Activated T-helper 1 cell treated with anti-CD3 and anti-CD28 coated beads, Interleukin-12 subunit alpha, Interleukin-12 subunit beta, Interleukin-2, Interleukin-4 antibody, amounts not matched to agents 30 ng/mL and 10 ng/mL and 1 ng/mL, durations not matched to agents 14 hours and 24 hours and 36 hours (primary cell): ENCODE measurements at regions not wholly inside any gene's neighbourhood (a gene's known extent, or its start where the extent isn't known, plus 50 kb on each side); places are given as distances from the start of the nearest gene placed in this dataset.

Experiments
- DNase-seq: peaks from one replicate; pipeline ENCODE4 v3.0.0; 2021; ENCODE audit warnings: low spot score
- H3K27ac Mint-ChIP-seq: one replicate; pipeline ENCODE4 v1.8.0; 2021; ENCODE audit warnings: mild to moderate bottlenecking, mixed read lengths
- H3K27me3 Mint-ChIP-seq: one replicate; pipeline ENCODE4 v1.8.0; 2022; ENCODE audit warnings: mild to moderate bottlenecking, moderate library complexity, mixed read lengths; ENCODE audit not compliant: insufficient read depth
- H3K36me3 Mint-ChIP-seq: one replicate; pipeline ENCODE4 v1.8.0; 2021; ENCODE audit warnings: low read depth, mixed read lengths
- H3K4me1 Mint-ChIP-seq: one replicate; pipeline ENCODE4 v1.8.0; 2021; ENCODE audit warnings: low read depth, mixed read lengths
- H3K4me3 Mint-ChIP-seq: one replicate; pipeline ENCODE4 v1.8.0; 2021; ENCODE audit warnings: mild to moderate bottlenecking, moderate library complexity, mixed read lengths
- H3K9me3 Mint-ChIP-seq: one replicate; pipeline ENCODE4 v1.8.0; 2021; ENCODE audit warnings: mixed read lengths
- intact Hi-C: fragments of 100-400 bp; cut with micrococcal nuclease; formaldehyde crosslinking; loops from one replicate; pipeline ENCODE4 v1.15.1; 2024

- intact Hi-C loops: no loop called here
- Mint-ChIP-seq H3K9me3 (peaks cover 4% of the 10 kb centered on the region), H3K36me3 (no peaks in the 10 kb centered on the region)
Observed at GRCh38 chr4:181608181-181608580, 635.0 kb upstream of the TENM3 start.

GRCh38 chr4:181611033-181611711 is 632.0 kb upstream of the TENM3 start:
- Mint-ChIP-seq H3K4me3 (no peak overlapping the region), H3K9me3 (no peaks in the 10 kb centered on the region), H3K36me3 (no peaks in the 10 kb centered on the region), H3K4me1 (no peaks in the 10 kb centered on the region), H3K27me3 (no peaks in the 10 kb centered on the region), H3K27ac (no peak overlapping the region)
- no peak for DNase-seq
- intact Hi-C loops: no loop called here

More at GRCh38 chr4:181608181-181608580, 635.0 kb upstream of the TENM3 start:
- Mint-ChIP-seq H3K4me3 (no peak overlapping the region), H3K27ac (no peak overlapping the region), H3K4me1 (no peaks in the 10 kb centered on the region), H3K27me3 (no peaks in the 10 kb centered on the region)
- no peak for DNase-seq

- intact Hi-C loops: no loop called here
- DNase-seq: no peak
- H3K4me1 Mint-ChIP-seq: no peaks in the 10 kb centered on the region
- H3K4me3 Mint-ChIP-seq: no peak overlapping the region
- no peaks in the 10 kb centered on the region for H3K36me3 Mint-ChIP-seq
- no peaks in the 10 kb centered on the region for H3K9me3 Mint-ChIP-seq
- no peaks in the 10 kb centered on the region for H3K27me3 Mint-ChIP-seq
- H3K27ac Mint-ChIP-seq: no peak overlapping the region
Observed at GRCh38 chr4:181611946-181612600, 631.1 kb upstream of the TENM3 start.

- intact Hi-C loops: no loop called here
- H3K27ac Mint-ChIP-seq: no peak overlapping the region
- no peaks in the 10 kb centered on the region for H3K4me1 Mint-ChIP-seq
- no peaks in the 10 kb centered on the region for H3K27me3 Mint-ChIP-seq
- DNase-seq: no peak
- H3K4me3 Mint-ChIP-seq: no peak overlapping the region
- H3K36me3 Mint-ChIP-seq: no peaks in the 10 kb centered on the region
- H3K9me3 Mint-ChIP-seq: no peaks in the 10 kb centered on the region
Observed at GRCh38 chr4:181613200-181613599, 630.0 kb upstream of the TENM3 start.

DNA sequence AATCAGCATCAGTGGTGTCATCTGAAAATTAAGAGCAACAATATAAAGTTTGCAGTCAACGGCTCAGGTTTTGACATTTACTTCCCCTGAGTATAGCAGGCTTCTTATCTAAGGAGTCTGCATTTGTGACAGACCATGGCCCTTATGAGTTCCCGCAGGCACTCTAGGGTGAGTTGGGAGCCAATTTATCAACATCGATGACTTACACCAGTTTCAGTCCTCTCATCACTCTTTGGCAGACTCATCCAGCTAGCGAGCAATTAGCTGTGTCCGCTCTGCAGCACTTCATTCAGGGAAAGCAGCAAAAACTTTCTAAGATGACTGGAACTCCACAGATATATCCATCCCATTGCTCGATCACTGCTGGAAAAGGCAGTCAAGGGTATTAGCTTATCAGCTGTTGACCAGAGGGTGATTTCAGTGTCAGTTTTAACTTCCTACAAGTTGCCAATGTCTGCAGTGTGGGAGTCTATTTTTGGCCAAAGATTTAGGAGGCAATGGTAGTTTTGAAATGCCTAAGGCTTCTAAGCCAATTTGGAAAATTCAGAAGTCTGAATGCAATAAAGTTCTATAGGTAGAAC is 625.1 kb upstream of the TENM3 start:
- Mint-ChIP-seq H3K4me1 (no peaks in the 10 kb centered on the region), H3K27ac (no peak overlapping the region), H3K36me3 (no peaks in the 10 kb centered on the region)

DNA sequence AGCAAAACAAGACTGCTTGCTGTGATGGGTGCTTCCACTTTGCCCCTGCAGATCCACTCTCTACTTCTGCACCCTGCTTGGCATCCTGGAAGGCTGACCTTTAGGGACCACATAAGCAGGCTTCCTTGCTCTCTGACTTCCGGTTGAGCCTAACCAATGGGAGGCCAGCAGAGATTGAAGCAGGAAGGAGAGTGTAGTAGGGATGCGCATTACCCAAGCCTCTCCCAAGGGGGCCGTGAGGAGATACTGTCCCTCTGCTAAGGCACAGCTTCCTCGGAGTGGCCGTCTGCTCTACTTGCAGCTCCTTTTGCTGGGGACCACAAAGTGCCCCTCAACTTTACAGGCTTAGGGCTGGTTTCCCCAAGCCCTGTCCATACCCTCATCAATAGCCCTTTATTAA is 624.3 kb upstream of the TENM3 start:
- Mint-ChIP-seq H3K27ac (no peak overlapping the region), H3K9me3 (no peaks in the 10 kb centered on the region), H3K4me3 (no peak overlapping the region), H3K4me1 (no peaks in the 10 kb centered on the region), H3K27me3 (no peaks in the 10 kb centered on the region), H3K36me3 (no peaks in the 10 kb centered on the region)
- no peak for DNase-seq
- intact Hi-C loops: no loop called here

More for the DNA sequence above, 625.1 kb upstream of the TENM3 start:
- Mint-ChIP-seq H3K9me3 (no peaks in the 10 kb centered on the region), H3K27me3 (no peaks in the 10 kb centered on the region), H3K4me3 (no peak overlapping the region)
- intact Hi-C loops: no loop called here
- no peak for DNase-seq

DNA sequence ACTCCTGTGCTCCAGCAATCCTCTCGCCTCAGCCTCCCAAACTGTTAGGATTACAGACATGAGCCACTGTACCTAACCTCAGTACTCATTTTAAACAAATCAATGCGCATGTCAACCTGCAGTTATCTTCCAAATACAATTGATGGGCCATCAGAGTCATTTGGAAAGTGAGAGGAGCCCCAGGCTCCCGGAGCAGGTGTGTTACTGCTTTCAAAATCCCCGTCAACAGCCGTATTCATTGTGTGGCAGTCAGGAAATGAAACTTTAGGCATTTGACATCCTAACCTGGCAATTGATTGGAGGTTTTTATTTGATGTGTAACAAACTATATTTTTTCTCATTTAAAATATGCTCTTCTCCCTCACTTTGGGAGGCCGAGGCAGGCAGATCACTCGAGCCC is 623.6 kb upstream of the TENM3 start:
- no peak overlapping the region for H3K4me3 Mint-ChIP-seq
- intact Hi-C loops: no loop called here
- no peak overlapping the region for H3K27ac Mint-ChIP-seq
- no peaks in the 10 kb centered on the region for H3K36me3 Mint-ChIP-seq
- H3K27me3 Mint-ChIP-seq: no peaks in the 10 kb centered on the region
- DNase-seq: no peak
- no peaks in the 10 kb centered on the region for H3K4me1 Mint-ChIP-seq
- H3K9me3 Mint-ChIP-seq: no peaks in the 10 kb centered on the region

GRCh38 chr4:181637186-181638105 is 605.8 kb upstream of the TENM3 start:
- intact Hi-C loops: no loop called here
- no peak for DNase-seq
- no peak overlapping the region for H3K27ac Mint-ChIP-seq
- no peaks in the 10 kb centered on the region for H3K27me3 Mint-ChIP-seq
- no peaks in the 10 kb centered on the region for H3K36me3 Mint-ChIP-seq
- H3K4me1 Mint-ChIP-seq: no peaks in the 10 kb centered on the region
- no peaks in the 10 kb centered on the region for H3K9me3 Mint-ChIP-seq
- H3K4me3 Mint-ChIP-seq: no peak overlapping the region

- peaks cover 5% of the 10 kb centered on the region for H3K9me3 Mint-ChIP-seq
- intact Hi-C loops: no loop called here
- H3K27me3 Mint-ChIP-seq: no peaks in the 10 kb centered on the region
- no peak overlapping the region for H3K27ac Mint-ChIP-seq
- H3K36me3 Mint-ChIP-seq: no peaks in the 10 kb centered on the region
- H3K4me1 Mint-ChIP-seq: no peaks in the 10 kb centered on the region
- H3K4me3 Mint-ChIP-seq: no peak overlapping the region
- no peak for DNase-seq
Observed at GRCh38 chr4:181643466-181643865, 599.7 kb upstream of the TENM3 start.

GRCh38 chr4:181645489-181645888 is 597.7 kb upstream of the TENM3 start:
- intact Hi-C loops: no loop called here
- no peaks in the 10 kb centered on the region for H3K36me3 Mint-ChIP-seq
- no peak overlapping the region for H3K4me3 Mint-ChIP-seq
- no peaks in the 10 kb centered on the region for H3K4me1 Mint-ChIP-seq
- H3K27me3 Mint-ChIP-seq: no peaks in the 10 kb centered on the region
- H3K9me3 Mint-ChIP-seq: peaks cover 9% of the 10 kb centered on the region
- no peak for DNase-seq
- H3K27ac Mint-ChIP-seq: no peak overlapping the region

GRCh38 chr4:181646864-181647263 is 596.3 kb upstream of the TENM3 start:
- H3K4me1 Mint-ChIP-seq: no peaks in the 10 kb centered on the region
- no peak overlapping the region for H3K27ac Mint-ChIP-seq
- H3K4me3 Mint-ChIP-seq: no peak overlapping the region
- H3K27me3 Mint-ChIP-seq: no peaks in the 10 kb centered on the region
- no peaks in the 10 kb centered on the region for H3K36me3 Mint-ChIP-seq
- peaks cover 9% of the 10 kb centered on the region for H3K9me3 Mint-ChIP-seq
- no peak for DNase-seq
- intact Hi-C loops: no loop called here

DNA sequence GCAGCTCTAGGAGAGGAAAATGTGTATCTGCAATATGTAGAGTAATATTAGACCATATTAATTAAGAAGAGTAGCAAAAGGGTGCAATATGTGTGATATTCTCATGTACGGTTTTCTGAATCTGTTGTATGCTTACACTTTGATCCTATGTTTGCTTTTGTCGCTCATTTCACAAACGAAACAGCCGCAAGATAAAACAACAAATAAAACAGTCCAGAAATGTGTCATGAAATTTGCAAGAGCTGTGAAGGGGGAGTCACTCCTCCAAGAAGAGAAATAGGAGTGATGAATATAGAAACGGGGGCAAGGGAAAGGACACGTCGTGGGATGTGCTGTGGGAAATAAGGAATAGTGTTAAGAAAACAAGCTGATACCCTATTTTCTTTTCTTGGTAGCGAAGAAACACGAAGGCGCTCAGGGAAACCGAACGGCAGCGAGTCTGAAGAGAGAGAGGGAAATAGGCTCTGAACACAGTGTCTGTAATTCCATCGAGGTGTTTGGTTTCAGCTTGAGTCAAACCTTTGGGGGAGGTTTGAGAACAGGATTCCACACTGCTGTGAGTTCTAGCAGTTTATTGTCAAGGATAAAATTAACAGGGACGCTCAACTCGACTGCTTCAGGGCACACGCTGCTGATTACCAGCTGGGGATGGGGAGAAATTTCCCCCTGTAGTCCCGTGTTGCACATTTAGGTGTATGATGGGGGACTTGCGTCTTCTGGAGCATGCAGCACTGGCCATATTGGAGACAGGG is 595.6 kb upstream of the TENM3 start:
- no peak for DNase-seq
- H3K9me3 Mint-ChIP-seq: peaks cover 13% of the 10 kb centered on the region
- H3K27ac Mint-ChIP-seq: no peak overlapping the region
- intact Hi-C loops: no loop called here
- H3K27me3 Mint-ChIP-seq: no peaks in the 10 kb centered on the region
- no peak overlapping the region for H3K4me3 Mint-ChIP-seq
- no peaks in the 10 kb centered on the region for H3K4me1 Mint-ChIP-seq
- H3K36me3 Mint-ChIP-seq: no peaks in the 10 kb centered on the region
